ENCODE measurements at regions not wholly inside any gene's neighbourhood (a gene's known extent, or its start where the extent isn't known, plus 50 kb on each side); places are given as distances from the start of the nearest gene placed in this dataset.

DNA sequence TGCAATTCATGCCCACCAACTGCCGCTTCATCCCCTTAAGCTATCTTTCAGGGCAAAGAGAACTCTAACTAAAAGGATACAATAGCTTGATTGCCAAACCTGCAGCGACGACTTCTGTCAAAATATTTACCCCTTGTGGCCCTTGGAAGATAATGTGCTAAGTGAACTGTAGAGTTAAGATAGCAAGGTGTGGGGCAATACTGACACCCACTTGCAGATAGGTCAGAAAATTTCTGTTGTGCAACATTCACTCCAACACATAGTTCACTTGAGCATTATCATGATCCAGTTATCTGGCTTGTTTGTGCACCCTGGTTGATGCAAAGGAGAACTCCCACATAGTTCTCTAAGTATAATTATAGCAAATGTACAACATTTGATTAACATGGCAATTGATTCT, 55.6 kb downstream of the RHOXF2B start:
- H3K27ac ChIP-seq: no peak overlapping the region
- ATAC-seq (no peak), DNase-seq (no peak)
- peaks cover 26 to 28% of the 10 kb centered on the region in 2 donors for H3K27me3 ChIP-seq
- no peak overlapping the region for H3K4me3 ChIP-seq
- intact Hi-C loops (cut with DNase I): no loop called here
- no peaks in the 10 kb centered on the region for H3K9me3 ChIP-seq
- no peaks in the 10 kb centered on the region for H3K4me1 ChIP-seq
- TF ChIP-seq, protein P1, sequence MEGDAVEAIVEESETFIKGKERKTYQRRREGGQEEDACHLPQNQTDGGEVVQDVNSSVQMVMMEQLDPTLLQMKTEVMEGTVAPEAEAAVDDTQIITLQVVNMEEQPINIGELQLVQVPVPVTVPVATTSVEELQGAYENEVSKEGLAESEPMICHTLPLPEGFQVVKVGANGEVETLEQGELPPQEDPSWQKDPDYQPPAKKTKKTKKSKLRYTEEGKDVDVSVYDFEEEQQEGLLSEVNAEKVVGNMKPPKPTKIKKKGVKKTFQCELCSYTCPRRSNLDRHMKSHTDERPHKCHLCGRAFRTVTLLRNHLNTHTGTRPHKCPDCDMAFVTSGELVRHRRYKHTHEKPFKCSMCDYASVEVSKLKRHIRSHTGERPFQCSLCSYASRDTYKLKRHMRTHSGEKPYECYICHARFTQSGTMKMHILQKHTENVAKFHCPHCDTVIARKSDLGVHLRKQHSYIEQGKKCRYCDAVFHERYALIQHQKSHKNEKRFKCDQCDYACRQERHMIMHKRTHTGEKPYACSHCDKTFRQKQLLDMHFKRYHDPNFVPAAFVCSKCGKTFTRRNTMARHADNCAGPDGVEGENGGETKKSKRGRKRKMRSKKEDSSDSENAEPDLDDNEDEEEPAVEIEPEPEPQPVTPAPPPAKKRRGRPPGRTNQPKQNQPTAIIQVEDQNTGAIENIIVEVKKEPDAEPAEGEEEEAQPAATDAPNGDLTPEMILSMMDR (IDR thresholded peaks at IDR 0.05): no peak
- no peaks in the 10 kb centered on the region for H3K36me3 ChIP-seq

DNA sequence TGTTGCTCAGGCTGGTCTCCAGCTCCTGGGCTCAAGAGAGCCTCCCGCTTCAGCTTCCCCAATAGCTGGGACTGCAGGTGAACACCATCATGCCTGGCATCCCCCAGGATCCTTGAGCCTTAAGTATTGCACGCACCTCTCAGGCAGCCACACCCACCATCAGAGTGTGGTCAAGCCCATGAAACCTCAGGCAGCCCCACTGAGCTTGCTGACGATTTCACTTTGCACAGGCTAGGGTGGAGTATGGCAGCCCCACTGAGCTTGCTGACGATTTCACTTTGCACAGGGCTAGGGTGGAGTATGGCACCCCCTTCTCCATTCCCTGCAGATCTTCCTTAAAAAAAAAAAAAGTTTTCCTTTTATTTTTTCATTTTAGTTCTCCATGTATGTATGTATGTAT, 57.2 kb downstream of the RHOXF2B start:
- Histone ChIP-seq H3K27me3 (peaks cover 36 to 44% of the 10 kb centered on the region in 2 donors), H3K4me1 (peaks cover 0 to 8% of the 10 kb centered on the region in 2 donors), H3K36me3 (no peaks in the 10 kb centered on the region), H3K9me3 (no peaks in the 10 kb centered on the region), H3K4me3 (no peak overlapping the region), H3K27ac (no peak overlapping the region)
- ATAC-seq: no peak
- no peak for DNase-seq
- intact Hi-C loops (cut with DNase I): no loop called here
- TF ChIP-seq, protein P1 (IDR thresholded peaks at IDR 0.05): no peak

DNA sequence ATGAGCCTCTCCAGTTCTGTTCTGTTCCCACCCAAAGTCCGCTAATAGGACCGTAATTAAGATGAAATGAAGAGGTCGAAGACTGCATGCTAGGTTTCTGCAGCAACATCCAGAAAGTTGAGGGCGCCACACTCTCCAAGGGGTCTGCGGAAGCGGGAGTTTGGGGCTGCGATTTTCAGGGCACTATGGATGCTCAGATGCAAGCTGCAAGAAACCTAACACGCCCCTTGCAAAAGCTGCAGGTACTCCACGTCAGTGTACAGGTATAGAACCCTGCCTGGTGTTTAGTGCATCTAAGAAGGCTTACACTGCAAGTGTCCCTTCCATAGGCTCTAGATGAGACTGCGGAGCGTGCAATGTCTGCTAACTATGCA, 61.4 kb downstream of the RHOXF2B start:
- Histone ChIP-seq H3K27ac (no peak overlapping the region), H3K36me3 (no peaks in the 10 kb centered on the region), H3K4me3 (no peak overlapping the region), H3K4me1 (peaks cover 0 to 8% of the 10 kb centered on the region in 2 donors), H3K27me3 (peaks cover 53 to 65% of the 10 kb centered on the region in 2 donors), H3K9me3 (no peaks in the 10 kb centered on the region)
- DNase-seq (no peak), ATAC-seq (no peak)
- TF ChIP-seq, protein P1 (IDR thresholded peaks at IDR 0.05): no peak
- intact Hi-C loops (cut with DNase I): no loop called here

DNA sequence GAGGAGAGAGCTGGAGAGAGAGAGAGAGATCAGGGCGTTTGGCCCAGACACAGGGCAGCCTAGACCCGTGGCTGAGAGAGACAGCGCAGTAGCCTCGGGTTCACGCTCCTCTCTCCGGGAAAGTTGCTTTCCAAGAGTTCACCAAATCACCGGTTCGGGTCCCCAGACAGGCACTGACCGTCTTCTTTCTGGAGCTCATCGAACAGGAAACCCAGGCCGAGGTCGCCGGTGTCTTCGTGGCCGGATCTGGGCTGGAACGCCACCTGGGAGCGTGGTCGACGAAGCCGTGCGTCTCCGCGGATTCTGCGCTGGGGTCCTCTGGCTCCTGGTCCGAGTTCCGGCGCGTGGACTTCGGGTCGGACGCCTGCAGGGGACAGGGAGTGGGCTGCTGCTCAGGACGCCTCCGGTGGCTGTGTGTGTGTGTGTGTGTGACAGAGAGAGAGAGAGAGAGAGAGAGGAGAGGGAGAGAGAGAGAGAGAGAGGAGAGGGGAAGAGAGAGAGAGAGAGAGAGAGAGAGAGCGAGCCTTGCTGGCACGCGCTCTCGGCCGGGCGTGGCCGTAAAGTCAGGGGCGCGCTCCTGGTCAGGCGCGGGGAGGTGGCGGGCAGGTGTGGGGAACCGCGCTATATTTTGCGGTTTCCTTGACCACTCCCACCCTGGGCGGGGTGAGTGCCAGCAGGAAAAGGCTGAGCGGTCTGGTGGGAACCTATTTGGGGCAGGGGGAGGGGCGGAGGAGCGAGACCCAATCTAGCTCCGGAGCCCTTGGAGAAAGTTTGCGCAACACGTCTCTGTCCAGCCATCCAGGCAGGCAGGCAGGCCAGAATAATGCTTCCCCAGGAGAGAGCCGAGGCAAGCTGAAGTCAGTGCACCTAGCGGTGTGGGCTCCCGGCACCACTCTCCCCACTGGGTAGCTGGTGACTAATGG, 62.1 kb downstream of the RHOXF2B start:
- DNase-seq: peak in 1 of 4 donors; percentile 14
- ATAC-seq: peak; percentile 77
- H3K9me3 ChIP-seq: no peaks in the 10 kb centered on the region
- TF ChIP-seq, protein P1 (IDR thresholded peaks at IDR 0.05): no peak
- H3K27me3 ChIP-seq: peaks cover 53 to 65% of the 10 kb centered on the region in 2 donors
- no peaks in the 10 kb centered on the region for H3K36me3 ChIP-seq
- no peak overlapping the region for H3K27ac ChIP-seq
- H3K4me1 ChIP-seq: peaks cover 0 to 8% of the 10 kb centered on the region in 2 donors
- peak overlapping the region in 1 of 2 donors; percentile 20 for H3K4me3 ChIP-seq
- intact Hi-C loops (cut with DNase I): no loop called here

DNA sequence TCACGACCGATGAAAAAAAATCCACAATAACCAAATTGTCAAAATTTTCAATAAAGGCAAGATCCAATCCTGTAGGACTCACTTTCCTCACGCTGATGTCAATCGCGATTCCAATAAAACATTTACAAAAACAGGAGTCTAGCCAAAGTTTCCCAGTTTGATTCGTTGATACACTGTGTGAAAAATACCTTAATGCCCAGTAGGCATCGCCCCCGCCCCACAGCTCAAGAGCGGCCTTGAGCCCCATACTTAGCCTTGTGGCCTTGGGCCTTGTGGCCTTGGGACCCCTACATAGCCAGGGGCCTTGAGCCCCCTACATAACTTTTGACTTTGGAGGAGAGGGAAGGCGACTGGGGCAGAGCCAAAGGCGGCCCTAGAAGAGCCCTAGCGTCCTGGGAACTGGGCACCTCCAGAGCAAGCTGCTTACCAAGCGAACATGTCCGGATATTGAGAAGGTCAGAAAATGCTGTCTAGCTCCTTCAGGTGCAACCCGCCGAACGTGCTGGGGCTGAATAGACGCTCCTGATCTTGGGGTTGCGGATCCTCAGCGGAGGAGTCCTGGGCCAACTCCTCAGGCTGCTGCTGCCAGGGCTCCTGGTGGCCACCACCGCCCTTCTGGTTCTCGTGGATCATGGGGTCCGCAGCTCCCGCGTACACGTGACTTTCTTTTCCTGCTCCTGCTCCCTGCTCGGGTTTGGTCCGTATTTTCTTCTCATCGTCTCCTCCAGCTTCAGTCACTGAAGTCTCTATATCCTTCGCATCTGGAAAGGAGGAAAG, 62.9 kb downstream of the RHOXF2B start:
- peak overlapping the region in 1 of 2 donors; percentile 20 for H3K4me3 ChIP-seq

More for the DNA sequence above, 62.9 kb downstream of the RHOXF2B start:
- Histone ChIP-seq H3K36me3 (no peaks in the 10 kb centered on the region), H3K4me1 (peaks cover 0 to 8% of the 10 kb centered on the region in 2 donors), H3K9me3 (no peaks in the 10 kb centered on the region), H3K27ac (no peak overlapping the region), H3K27me3 (peaks cover 50 to 59% of the 10 kb centered on the region in 2 donors)
- intact Hi-C loops (cut with DNase I): no loop called here
- DNase-seq (no peak), ATAC-seq (no peak)
- TF ChIP-seq, protein P1 (IDR thresholded peaks at IDR 0.05): no peak
